ENCODE measurements at regions not wholly inside any gene's neighbourhood (a gene's known extent, or its start where the extent isn't known, plus 50 kb on each side); places are given as distances from the start of the nearest gene placed in this dataset.

GRCh38 chr5:109584986-109585599 lies 104.6 kb upstream of the MAN2A1 start:
- H3K27ac Mint-ChIP-seq, result no peak overlapping the region
- Histone ChIP-seq H3K4me3 (ENCODE audit: low read length) (no peak overlapping the region), H3K9me3 (ENCODE audit: control insufficient read depth in 2 of 3, low read length in 3 of 3) (no peaks in the 10 kb centered on the region), H3K27me3 (ENCODE audit: control insufficient read depth in 2 of 2, insufficient read depth in 2 of 2, low read length in 2 of 2) (no peaks in the 10 kb centered on the region), H3K36me3 (ENCODE audit: control insufficient read depth in 2 of 3, insufficient read depth in 3 of 3, low read length in 3 of 3) (no peaks in the 10 kb centered on the region), H3K4me1 (ENCODE audit: control insufficient read depth in 2 of 2, insufficient read depth in 2 of 2, low read length in 2 of 2) (no peaks in the 10 kb centered on the region), H3K27ac (ENCODE audit: low read depth, low read length) (no peak overlapping the region)
- ChIA-PET POLR2A (no interaction called here), CTCF (interaction anchor here (0.7 kb wide), 1 partner anchor 955 kb away, joined by 4 read pairs; no protein-coding TSS in a partner anchor)
- intact Hi-C loops (cut with micrococcal nuclease), result no loop called here
- DNase-seq, result no peak
- H3K4me3 Mint-ChIP-seq, result no peak overlapping the region
- H3K36me3 Mint-ChIP-seq, result no peaks in the 10 kb centered on the region
- peaks cover 0 to 9% (median 0%) of the 10 kb centered on the region in 5 donors for H3K27me3 Mint-ChIP-seq
- H3K9me3 Mint-ChIP-seq, result no peaks in the 10 kb centered on the region
- peaks cover 0 to 4% (median 0%) of the 10 kb centered on the region in 7 donors for H3K4me1 Mint-ChIP-seq
- ATAC-seq, result no peak

DNA sequence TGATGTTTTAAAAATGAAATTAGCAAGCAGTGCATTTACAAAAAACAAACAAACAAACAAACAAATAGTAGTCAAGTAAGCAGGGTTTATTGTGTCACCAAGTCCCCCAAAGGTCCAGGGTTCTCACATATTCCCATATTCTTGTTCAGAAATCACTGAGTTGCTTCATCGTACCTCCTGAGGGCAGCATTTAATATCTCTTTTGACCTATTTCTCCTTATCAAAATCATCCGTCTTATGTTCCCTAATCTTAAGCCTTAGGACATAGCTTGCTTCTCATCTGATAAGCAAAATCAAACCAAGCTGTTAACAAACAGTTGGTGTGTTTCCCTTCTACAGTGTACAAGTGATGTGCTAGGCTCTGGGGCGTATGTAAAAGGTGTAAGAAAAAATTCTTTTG lies 109.5 kb upstream of the MAN2A1 start:
- no peaks in the 10 kb centered on the region for H3K4me1 Mint-ChIP-seq
- no peaks in the 10 kb centered on the region for H3K36me3 ChIP-seq (ENCODE audit: control insufficient read depth in 2 of 3, insufficient read depth in 3 of 3, low read length in 3 of 3)
- ATAC-seq (no peak), DNase-seq (no peak)
- no peaks in the 10 kb centered on the region for H3K9me3 ChIP-seq (ENCODE audit: control insufficient read depth in 2 of 3, low read length in 3 of 3)
- H3K4me3 ChIP-seq (ENCODE audit: low read length), result no peak overlapping the region
- no peak overlapping the region for H3K4me3 Mint-ChIP-seq
- H3K4me1 ChIP-seq (ENCODE audit: control insufficient read depth in 2 of 2, insufficient read depth in 2 of 2, low read length in 2 of 2), result no peaks in the 10 kb centered on the region
- intact Hi-C loops (cut with micrococcal nuclease), result no loop called here
- peaks cover 0 to 4% of the 10 kb centered on the region in 2 donors for H3K27me3 ChIP-seq (ENCODE audit: control insufficient read depth in 2 of 2, insufficient read depth in 2 of 2, low read length in 2 of 2)
- H3K9me3 Mint-ChIP-seq, result peaks cover 0 to 5% (median 0%) of the 10 kb centered on the region in 11 donors
- no peaks in the 10 kb centered on the region for H3K36me3 Mint-ChIP-seq
- H3K27ac ChIP-seq (ENCODE audit: low read depth, low read length), result no peak overlapping the region
- no peak overlapping the region for H3K27ac Mint-ChIP-seq
- CTCF ChIA-PET, result no interaction called here
- peaks cover 0 to 9% (median 0%) of the 10 kb centered on the region in 5 donors for H3K27me3 Mint-ChIP-seq
- POLR2A ChIA-PET, result no interaction called here

DNA sequence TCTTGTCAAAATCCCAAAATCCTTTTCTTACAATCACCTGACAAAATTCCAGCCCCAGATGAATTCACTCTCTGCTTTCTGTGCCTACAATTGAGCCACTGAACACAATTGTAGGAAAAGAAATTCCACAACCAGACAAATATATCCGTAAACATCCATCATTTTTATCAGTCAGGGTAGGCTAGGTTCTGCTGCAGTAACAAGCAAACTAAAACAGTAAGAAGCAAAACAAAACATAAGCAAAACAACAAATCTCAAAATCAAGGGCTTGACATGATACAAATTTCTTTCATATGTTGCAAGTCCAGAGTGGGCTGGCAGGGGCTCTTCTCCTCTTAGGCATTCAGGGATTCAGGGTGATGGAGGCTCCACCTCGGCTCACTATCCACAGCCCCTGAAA lies 114.2 kb upstream of the MAN2A1 start:
- Histone ChIP-seq H3K4me1 (ENCODE audit: control insufficient read depth in 2 of 2, insufficient read depth in 2 of 2, low read length in 2 of 2) (no peaks in the 10 kb centered on the region), H3K4me3 (ENCODE audit: low read length) (no peak overlapping the region), H3K27ac (ENCODE audit: low read depth, low read length) (no peak overlapping the region), H3K36me3 (ENCODE audit: control insufficient read depth in 2 of 3, insufficient read depth in 3 of 3, low read length in 3 of 3) (no peaks in the 10 kb centered on the region), H3K9me3 (ENCODE audit: control insufficient read depth in 2 of 3, low read length in 3 of 3) (no peaks in the 10 kb centered on the region), H3K27me3 (ENCODE audit: control insufficient read depth in 2 of 2, insufficient read depth in 2 of 2, low read length in 2 of 2) (peaks cover 0 to 4% of the 10 kb centered on the region in 2 donors)
- H3K4me1 Mint-ChIP-seq, result no peaks in the 10 kb centered on the region
- H3K4me3 Mint-ChIP-seq, result no peak overlapping the region
- H3K27me3 Mint-ChIP-seq, result peaks cover 0 to 8% (median 0%) of the 10 kb centered on the region in 5 donors
- H3K27ac Mint-ChIP-seq, result no peak overlapping the region
- ChIA-PET CTCF (no interaction called here), POLR2A (no interaction called here)
- no peak for DNase-seq
- H3K9me3 Mint-ChIP-seq, result peaks cover 0 to 5% (median 0%) of the 10 kb centered on the region in 11 donors
- H3K36me3 Mint-ChIP-seq, result no peaks in the 10 kb centered on the region
- ATAC-seq, result no peak
- intact Hi-C loops (cut with micrococcal nuclease), result no loop called here

- CTCF ChIA-PET, result no interaction called here
- H3K27me3 Mint-ChIP-seq, result peaks cover 0 to 8% (median 0%) of the 10 kb centered on the region in 5 donors
- H3K27ac Mint-ChIP-seq, result no peak overlapping the region
- H3K4me3 ChIP-seq (ENCODE audit: low read length), result no peak overlapping the region
- ATAC-seq, result no peak
- no peak overlapping the region for H3K4me3 Mint-ChIP-seq
- H3K4me1 Mint-ChIP-seq, result no peaks in the 10 kb centered on the region
- H3K36me3 Mint-ChIP-seq, result no peaks in the 10 kb centered on the region
- no peak overlapping the region for H3K27ac ChIP-seq (ENCODE audit: low read depth, low read length)
- H3K36me3 ChIP-seq (ENCODE audit: control insufficient read depth in 2 of 3, insufficient read depth in 3 of 3, low read length in 3 of 3), result no peaks in the 10 kb centered on the region
- no peaks in the 10 kb centered on the region for H3K9me3 ChIP-seq (ENCODE audit: control insufficient read depth in 2 of 3, low read length in 3 of 3)
- no peaks in the 10 kb centered on the region for H3K4me1 ChIP-seq (ENCODE audit: control insufficient read depth in 2 of 2, insufficient read depth in 2 of 2, low read length in 2 of 2)
- POLR2A ChIA-PET, result no interaction called here
- intact Hi-C loops (cut with micrococcal nuclease), result no loop called here
- peaks cover 0 to 4% of the 10 kb centered on the region in 2 donors for H3K27me3 ChIP-seq (ENCODE audit: control insufficient read depth in 2 of 2, insufficient read depth in 2 of 2, low read length in 2 of 2)
- DNase-seq, result no peak
- H3K9me3 Mint-ChIP-seq, result peaks cover 0 to 5% (median 0%) of the 10 kb centered on the region in 11 donors
These were observed 114.7 kb upstream of the MAN2A1 start for GRCh38 chr5:109574985-109575384.

- Histone ChIP-seq H3K9me3 (ENCODE audit: control insufficient read depth in 2 of 3, low read length in 3 of 3) (no peaks in the 10 kb centered on the region), H3K4me3 (ENCODE audit: low read length) (no peak overlapping the region), H3K4me1 (ENCODE audit: control insufficient read depth in 2 of 2, insufficient read depth in 2 of 2, low read length in 2 of 2) (no peaks in the 10 kb centered on the region), H3K36me3 (ENCODE audit: control insufficient read depth in 2 of 3, insufficient read depth in 3 of 3, low read length in 3 of 3) (no peaks in the 10 kb centered on the region), H3K27ac (ENCODE audit: low read depth, low read length) (no peak overlapping the region), H3K27me3 (ENCODE audit: control insufficient read depth in 2 of 2, insufficient read depth in 2 of 2, low read length in 2 of 2) (no peaks in the 10 kb centered on the region)
- Mint-ChIP-seq H3K36me3 (no peaks in the 10 kb centered on the region), H3K4me3 (no peak overlapping the region), H3K9me3 (peaks cover 0 to 5% (median 0%) of the 10 kb centered on the region in 11 donors), H3K4me1 (no peaks in the 10 kb centered on the region), H3K27me3 (peaks cover 0 to 12% (median 0%) of the 10 kb centered on the region in 5 donors), H3K27ac (no peak overlapping the region)
- intact Hi-C loops (cut with micrococcal nuclease), result no loop called here
- POLR2A ChIA-PET, result interaction anchor here (0.6 kb wide), 1 partner anchor 184 kb away, joined by 3 read pairs; no protein-coding TSS in a partner anchor
- CTCF ChIA-PET, result no interaction called here
- DNase-seq (no peak), ATAC-seq (no peak)
These were observed 116.0 kb upstream of the MAN2A1 start for GRCh38 chr5:109573766-109574165.

GRCh38 chr5:109573256-109573655 lies 116.5 kb upstream of the MAN2A1 start:
- H3K36me3 ChIP-seq (ENCODE audit: control insufficient read depth in 2 of 3, insufficient read depth in 3 of 3, low read length in 3 of 3), result no peaks in the 10 kb centered on the region
- Mint-ChIP-seq H3K36me3 (no peaks in the 10 kb centered on the region), H3K4me1 (no peaks in the 10 kb centered on the region), H3K27me3 (peaks cover 0 to 13% (median 0%) of the 10 kb centered on the region in 5 donors), H3K27ac (no peak overlapping the region), H3K9me3 (peaks cover 0 to 5% (median 0%) of the 10 kb centered on the region in 11 donors), H3K4me3 (no peak overlapping the region)
- no peaks in the 10 kb centered on the region for H3K27me3 ChIP-seq (ENCODE audit: control insufficient read depth in 2 of 2, insufficient read depth in 2 of 2, low read length in 2 of 2)
- no peak overlapping the region for H3K27ac ChIP-seq (ENCODE audit: low read depth, low read length)
- no peaks in the 10 kb centered on the region for H3K4me1 ChIP-seq (ENCODE audit: control insufficient read depth in 2 of 2, insufficient read depth in 2 of 2, low read length in 2 of 2)
- no peaks in the 10 kb centered on the region for H3K9me3 ChIP-seq (ENCODE audit: control insufficient read depth in 2 of 3, low read length in 3 of 3)
- no peak overlapping the region for H3K4me3 ChIP-seq (ENCODE audit: low read length)
- POLR2A ChIA-PET, result interaction anchor here (0.6 kb wide), 1 partner anchor 184 kb away, joined by 3 read pairs; no protein-coding TSS in a partner anchor
- DNase-seq (no peak), ATAC-seq (no peak)
- CTCF ChIA-PET, result no interaction called here
- intact Hi-C loops (cut with micrococcal nuclease), result no loop called here

GRCh38 chr5:109571785-109572184 lies 117.9 kb upstream of the MAN2A1 start:
- Histone ChIP-seq H3K4me1 (ENCODE audit: control insufficient read depth in 2 of 2, insufficient read depth in 2 of 2, low read length in 2 of 2) (no peaks in the 10 kb centered on the region), H3K4me3 (ENCODE audit: low read length) (no peak overlapping the region), H3K36me3 (ENCODE audit: control insufficient read depth in 2 of 3, insufficient read depth in 3 of 3, low read length in 3 of 3) (no peaks in the 10 kb centered on the region), H3K27me3 (ENCODE audit: control insufficient read depth in 2 of 2, insufficient read depth in 2 of 2, low read length in 2 of 2) (no peaks in the 10 kb centered on the region), H3K27ac (ENCODE audit: low read depth, low read length) (no peak overlapping the region), H3K9me3 (ENCODE audit: control insufficient read depth in 2 of 3, low read length in 3 of 3) (no peaks in the 10 kb centered on the region)
- no peak overlapping the region for H3K4me3 Mint-ChIP-seq
- no peaks in the 10 kb centered on the region for H3K36me3 Mint-ChIP-seq
- DNase-seq (no peak), ATAC-seq (no peak)
- H3K27ac Mint-ChIP-seq, result no peak overlapping the region
- H3K9me3 Mint-ChIP-seq, result peaks cover 0 to 5% (median 0%) of the 10 kb centered on the region in 11 donors
- POLR2A ChIA-PET, result no interaction called here
- H3K27me3 Mint-ChIP-seq, result peaks cover 0 to 13% (median 6%) of the 10 kb centered on the region in 5 donors
- H3K4me1 Mint-ChIP-seq, result no peaks in the 10 kb centered on the region
- intact Hi-C loops (cut with micrococcal nuclease), result no loop called here
- CTCF ChIA-PET, result no interaction called here
